ENCODE measurements at regions not wholly inside any gene's neighbourhood (a gene's known extent, or its start where the extent isn't known, plus 50 kb on each side); places are given as distances from the start of the nearest gene placed in this dataset.
A peak's percentile ranks its signal among the peaks of the same experiment; 100 is the strongest.

GRCh38 chr1:172758259-172758658 is 99.4 kb downstream of the FASLG start:
- WGBS, 2 donors = 90 to 95% methylated on average over 2 of the region's 2 CpGs
- intact Hi-C loops (cut with DNase I; ENCODE audit: low total_unique reads) = no loop called here
- no peak for TF ChIP-seq POLR2A (IDR thresholded peaks at IDR 0.05)
- TF ChIP-seq CTCF (IDR thresholded peaks at IDR 0.05) = no peak
- no peak overlapping the region for H3K4me3 ChIP-seq (ENCODE audit: low read depth, poor library complexity, severe bottlenecking)
- no peak for DNase-seq (ENCODE audit: low spot score in 2 of 2)

GRCh38 chr1:172760121-172760520 is 101.2 kb downstream of the FASLG start:
- WGBS, 2 donors = 84 to 92% methylated on average over 3 of the region's 3 CpGs
- no peak overlapping the region for H3K4me3 ChIP-seq (ENCODE audit: low read depth, poor library complexity, severe bottlenecking)
- intact Hi-C loops (cut with DNase I; ENCODE audit: low total_unique reads) = no loop called here
- no peak for DNase-seq (ENCODE audit: low spot score in 2 of 2)
- TF ChIP-seq CTCF (IDR thresholded peaks at IDR 0.05) = no peak
- TF ChIP-seq POLR2A (IDR thresholded peaks at IDR 0.05) = no peak

- WGBS, 2 donors = 56 to 62% methylated on average over 3 of the region's 3 CpGs
- no peak for DNase-seq (ENCODE audit: low spot score in 2 of 2)
- H3K4me3 ChIP-seq (ENCODE audit: low read depth, poor library complexity, severe bottlenecking) = no peak overlapping the region
- TF ChIP-seq POLR2A (IDR thresholded peaks at IDR 0.05) (no peak), CTCF (IDR thresholded peaks at IDR 0.05) (no peak)
- intact Hi-C loops (cut with DNase I; ENCODE audit: low total_unique reads) = no loop called here
Measured at GRCh38 chr1:172761581-172762486, 102.9 kb downstream of the FASLG start.

GRCh38 chr1:172763057-172763456 is 104.2 kb downstream of the FASLG start:
- intact Hi-C loops (cut with DNase I; ENCODE audit: low total_unique reads) = no loop called here
- TF ChIP-seq CTCF (IDR thresholded peaks at IDR 0.05) (no peak), POLR2A (IDR thresholded peaks at IDR 0.05) (no peak)
- DNase-seq (ENCODE audit: low spot score in 2 of 2) = no peak
- no peak overlapping the region for H3K4me3 ChIP-seq (ENCODE audit: low read depth, poor library complexity, severe bottlenecking)
- 53 to 58% methylated on average over 2 of the region's 2 CpGs for WGBS, 2 donors

- TF ChIP-seq POLR2A (IDR thresholded peaks at IDR 0.05) (no peak), CTCF (IDR thresholded peaks at IDR 0.05) (no peak)
- H3K4me3 ChIP-seq (ENCODE audit: low read depth, poor library complexity, severe bottlenecking) = no peak overlapping the region
- WGBS, 2 donors = 47 to 51% methylated on average over 3 of the region's 3 CpGs
- intact Hi-C loops (cut with DNase I; ENCODE audit: low total_unique reads) = no loop called here
- peak in 1 of 2 donors; percentile 82 for DNase-seq (ENCODE audit: low spot score in 2 of 2)
Measured at GRCh38 chr1:172764378-172764777, 105.5 kb downstream of the FASLG start.
